Endothelial cell of umbilical vein (primary cell): ENCODE measurements at regions not wholly inside any gene's neighbourhood (a gene's known extent, or its start where the extent isn't known, plus 50 kb on each side); places are given as distances from the start of the nearest gene placed in this dataset.

Experiments
- BruUV-seq: library from RNA; stranded (reverse); fragments of 400-500 nt; replicated peaks from 2 replicates; lab custom pipeline; 2021; lab: Mats Ljungman, UMichigan
- CTCF ChIA-PET: fragments of 300-600, 350-600 bp; sonication (Branson Sonifier 250); formaldehyde crosslinking; loops from one replicate; lab custom pipeline; 2021; ENCODE audit warnings: antibody characterized with exemption, inconsistent platforms; lab: Charles Lee
- POLR2A ChIA-PET: fragments of 300-600, 350-600 bp; sonication (Branson Sonifier 250); formaldehyde crosslinking; loops from one replicate; lab custom pipeline; 2021; ENCODE audit warnings: antibody characterized with exemption, inconsistent platforms; lab: Charles Lee
- DNase-seq: peaks from one replicate; pipeline ENCODE4 v3.0.0-alpha.2; 2011; ENCODE audit warnings: low read depth, low spot score
- FAIRE-seq: peaks from 2 replicates; lab custom pipeline; 2011; peaks lifted over from hg19 to GRCh38; lab: Jason Lieb, UNC
- H2AFZ ChIP-seq: 2 replicates; pipeline ENCODE4 v1.6.0; 2012; ENCODE audit warnings: low read depth, low read length, control low read depth, inconsistent platforms
- H3K27ac ChIP-seq: 2 replicates; pipeline ENCODE4 v1.5.1; 2011; ENCODE audit warnings: low read depth, mild to moderate bottlenecking, control low read depth, low read length, moderate library complexity; ENCODE audit not compliant: insufficient read depth
- H3K27me3 ChIP-seq, 2 experiments: 2 replicates each; pipeline versions ENCODE4 v1.6.0 to v1.6.1; 2011; ENCODE audit warnings: low read length in 2 of 2, mixed read lengths in 1 of 2; ENCODE audit not compliant: control insufficient read depth in 2 of 2, insufficient read depth in 2 of 2
- H3K36me3 ChIP-seq, 2 experiments: 2 replicates in 1 of 2; 3 replicates in 1 of 2; pipeline ENCODE4 v1.5.1; 2011; ENCODE audit warnings: low read length in 2 of 2, mild to moderate bottlenecking in 1 of 2, moderate library complexity in 1 of 2; ENCODE audit not compliant: control insufficient read depth in 2 of 2, insufficient read depth in 2 of 2; ENCODE audit errors: extremely low read depth in 1 of 2
- H3K4me1 ChIP-seq: 3 replicates; pipeline ENCODE4 v1.5.1; 2011; ENCODE audit warnings: mild to moderate bottlenecking, low read length; ENCODE audit not compliant: control insufficient read depth, insufficient read depth; ENCODE audit errors: extremely low read depth
- H3K4me2 ChIP-seq: 2 replicates; pipeline ENCODE4 v1.6.1; 2011; ENCODE audit warnings: low read length, control low read depth, mixed read lengths; ENCODE audit not compliant: insufficient read depth
- H3K4me3 ChIP-seq, 3 experiments: fragments of 200-600 bp in 1 of 3; sonication (generic), shearing (Covaris generic) in 1 of 3; replicated peaks in 1 of 3; 2 replicates each; pipeline ENCODE4 v1.5.1; 2011 to 2016; ENCODE audit warnings: control low read depth in 3 of 3, low read length in 3 of 3, mild to moderate bottlenecking in 2 of 3, inconsistent platforms in 1 of 3, low read depth in 1 of 3, moderate library complexity in 1 of 3; ENCODE audit not compliant: insufficient read depth in 1 of 3
- H3K79me2 ChIP-seq: 2 replicates; pipeline ENCODE4 v1.6.0; 2012; ENCODE audit warnings: low read length, inconsistent platforms; ENCODE audit not compliant: control insufficient read depth, insufficient read depth
- H3K9ac ChIP-seq: replicated peaks from 2 replicates; pipeline ENCODE3; 2011; ENCODE audit warnings: low read length, control low read depth; ENCODE audit not compliant: insufficient read depth; ENCODE audit errors: extremely low read depth
- H3K9me1 ChIP-seq: replicated peaks from 3 replicates; pipeline ENCODE4 v1.6.0; 2011; ENCODE audit warnings: mild to moderate bottlenecking, low read length; ENCODE audit not compliant: control insufficient read depth, insufficient read depth; ENCODE audit errors: extremely low read depth
- H3K9me3 ChIP-seq: replicated peaks from 2 replicates; pipeline ENCODE4 v1.5.1; 2012; ENCODE audit warnings: low read length, inconsistent platforms; ENCODE audit not compliant: control insufficient read depth, insufficient read depth
- H4K20me1 ChIP-seq: replicated peaks from 2 replicates; pipeline ENCODE3; 2011; ENCODE audit warnings: mild to moderate bottlenecking, low read length; ENCODE audit not compliant: control insufficient read depth, insufficient read depth; ENCODE audit errors: extremely low read depth
- EZH2 ChIP-seq: IDR thresholded peaks from 2 replicates; pipeline ENCODE4 v1.6.1; 2012; ENCODE audit warnings: borderline replicate concordance, low read depth, mild to moderate bottlenecking, moderate library complexity, low read length, inconsistent platforms; ENCODE audit not compliant: severe bottlenecking
- FOS ChIP-seq: IDR thresholded peaks from 2 replicates; pipeline ENCODE4 v1.6.1; 2011; ENCODE audit warnings: mild to moderate bottlenecking, low read length, moderate library complexity, borderline replicate concordance; ENCODE audit not compliant: insufficient read depth
- GATA2 ChIP-seq: IDR thresholded peaks from 2 replicates; pipeline ENCODE4 v1.7.0; 2011; ENCODE audit warnings: low read depth, mild to moderate bottlenecking, moderate library complexity, mixed read lengths, low read length; ENCODE audit not compliant: insufficient read length, insufficient read depth
- JUN ChIP-seq: IDR thresholded peaks from 2 replicates; pipeline ENCODE4 v1.6.1; 2011; ENCODE audit warnings: borderline replicate concordance, low read depth; ENCODE audit not compliant: insufficient read length, insufficient read depth
- MYC ChIP-seq: IDR thresholded peaks from one replicate; pipeline ENCODE4 v1.6.1; 2011; ENCODE audit warnings: mild to moderate bottlenecking, low read depth, low read length
- POLR2A ChIP-seq: IDR thresholded peaks from 2 replicates; pipeline ENCODE4 v1.6.1; 2012; ENCODE audit warnings: low read depth, mild to moderate bottlenecking, control low read depth, low read length
- POLR2AphosphoS5 ChIP-seq: IDR thresholded peaks from 2 replicates; pipeline ENCODE4 v1.6.1; 2012; ENCODE audit warnings: low read depth, mild to moderate bottlenecking, control low read depth, low read length, moderate library complexity; ENCODE audit not compliant: insufficient read depth
- dilution Hi-C: fragments of 300-500 bp; cut with MboI; formaldehyde crosslinking; loops from one replicate; pipeline ENCODE4 v1.15.0; 2019; ENCODE audit warnings: low sequenced_read_pairs; ENCODE audit not compliant: extremely low pct_ligation_motif_present
- intact Hi-C: fragments of 100-400 bp; cut with micrococcal nuclease; formaldehyde crosslinking; loops from one replicate; pipeline ENCODE4 v1.10.0; 2022
- TF ChIP-seq, protein P1 (sequence below), 2 donors: IDR thresholded peaks; 1 replicate in 1 of 2; 2 replicates in 1 of 2; pipeline ENCODE4 v1.5.1; 2011; ENCODE audit warnings: low read length in 2 of 2, mild to moderate bottlenecking in 2 of 2, moderate library complexity in 2 of 2, control low read depth in 1 of 2, inconsistent platforms in 1 of 2, low read depth in 1 of 2; ENCODE audit not compliant: insufficient read depth in 1 of 2; ENCODE audit errors: extremely low read depth in 1 of 2
- TF ChIP-seq, protein P2 (sequence below): IDR thresholded peaks from 2 replicates; pipeline ENCODE4 v1.6.1; 2011; ENCODE audit not compliant: insufficient read depth, insufficient read length

DNA sequence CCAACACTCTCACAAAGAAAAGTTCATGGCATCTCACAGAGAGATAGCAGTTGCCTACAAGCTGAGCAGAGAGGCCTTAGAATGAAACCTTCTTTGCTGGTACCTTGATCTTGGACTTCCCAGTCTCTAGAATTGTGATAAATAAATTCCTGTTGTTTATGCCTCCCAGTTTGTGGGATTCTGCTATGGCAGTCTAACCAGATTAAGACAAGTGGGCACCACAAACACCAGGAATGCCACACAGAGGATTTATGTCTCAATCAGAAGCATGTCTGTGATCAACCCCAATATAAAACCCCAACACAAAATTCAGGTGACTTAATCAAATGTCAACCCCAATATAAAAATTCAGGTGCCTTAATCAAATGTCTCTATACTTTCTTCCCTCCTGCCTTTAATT is 581.3 kb downstream of the XPNPEP1 start:
- Histone ChIP-seq H3K36me3 (no peaks in the 10 kb centered on the region), H3K79me2 (no peaks in the 10 kb centered on the region), H3K9me3 (peaks cover 6% of the 10 kb centered on the region), H3K9ac (no peak overlapping the region), H3K4me3 (no peak overlapping the region), H3K27me3 (no peaks in the 10 kb centered on the region), H3K9me1 (no peaks in the 10 kb centered on the region), H3K4me1 (no peaks in the 10 kb centered on the region), H4K20me1 (no peaks in the 10 kb centered on the region), H2AFZ (no peak overlapping the region), H3K4me2 (no peak overlapping the region), H3K27ac (no peak overlapping the region)
- dilution Hi-C loops, result no loop called here
- no peak for DNase-seq
- CTCF ChIA-PET, result no interaction called here
- FAIRE-seq, result no peak
- POLR2A ChIA-PET, result no interaction called here
- BruUV-seq, result no TSS peak
- intact Hi-C loops, result no loop called here
- TF ChIP-seq EZH2, result no peak
- TF ChIP-seq FOS, result no peak
- TF ChIP-seq MYC, result no peak
- TF ChIP-seq POLR2A, result no peak
- TF ChIP-seq JUN, result no peak
- TF ChIP-seq GATA2, result no peak
- TF ChIP-seq POLR2AphosphoS5, result no peak
- TF ChIP-seq, protein P1, sequence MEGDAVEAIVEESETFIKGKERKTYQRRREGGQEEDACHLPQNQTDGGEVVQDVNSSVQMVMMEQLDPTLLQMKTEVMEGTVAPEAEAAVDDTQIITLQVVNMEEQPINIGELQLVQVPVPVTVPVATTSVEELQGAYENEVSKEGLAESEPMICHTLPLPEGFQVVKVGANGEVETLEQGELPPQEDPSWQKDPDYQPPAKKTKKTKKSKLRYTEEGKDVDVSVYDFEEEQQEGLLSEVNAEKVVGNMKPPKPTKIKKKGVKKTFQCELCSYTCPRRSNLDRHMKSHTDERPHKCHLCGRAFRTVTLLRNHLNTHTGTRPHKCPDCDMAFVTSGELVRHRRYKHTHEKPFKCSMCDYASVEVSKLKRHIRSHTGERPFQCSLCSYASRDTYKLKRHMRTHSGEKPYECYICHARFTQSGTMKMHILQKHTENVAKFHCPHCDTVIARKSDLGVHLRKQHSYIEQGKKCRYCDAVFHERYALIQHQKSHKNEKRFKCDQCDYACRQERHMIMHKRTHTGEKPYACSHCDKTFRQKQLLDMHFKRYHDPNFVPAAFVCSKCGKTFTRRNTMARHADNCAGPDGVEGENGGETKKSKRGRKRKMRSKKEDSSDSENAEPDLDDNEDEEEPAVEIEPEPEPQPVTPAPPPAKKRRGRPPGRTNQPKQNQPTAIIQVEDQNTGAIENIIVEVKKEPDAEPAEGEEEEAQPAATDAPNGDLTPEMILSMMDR (IDR thresholded peaks at IDR 0.05; ENCODE audit: extremely low read depth in 1 of 2, insufficient read depth in 1 of 2, low read depth in 1 of 2, low read length in 2 of 2), result no peak
- TF ChIP-seq, protein P2, sequence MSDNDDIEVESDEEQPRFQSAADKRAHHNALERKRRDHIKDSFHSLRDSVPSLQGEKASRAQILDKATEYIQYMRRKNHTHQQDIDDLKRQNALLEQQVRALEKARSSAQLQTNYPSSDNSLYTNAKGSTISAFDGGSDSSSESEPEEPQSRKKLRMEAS, result no peak
